Neural progenitor cell (in vitro differentiated cells): ENCODE measurements at regions not wholly inside any gene's neighbourhood (a gene's known extent, or its start where the extent isn't known, plus 50 kb on each side); places are given as distances from the start of the nearest gene placed in this dataset.

Source experiments
- CTCF ChIP-seq: fragments of 200-600 bp; sonication (generic); IDR thresholded peaks from 2 replicates; pipeline ENCODE4 v1.5.1; 2017; ENCODE audit warnings: antibody characterized with exemption, mild to moderate bottlenecking
- EZH2 ChIP-seq: fragments of 200-600 bp; sonication (generic); IDR thresholded peaks from 2 replicates; pipeline ENCODE4 v1.6.1; 2017; ENCODE audit warnings: antibody characterized with exemption, mild to moderate bottlenecking, moderate library complexity

DNA sequence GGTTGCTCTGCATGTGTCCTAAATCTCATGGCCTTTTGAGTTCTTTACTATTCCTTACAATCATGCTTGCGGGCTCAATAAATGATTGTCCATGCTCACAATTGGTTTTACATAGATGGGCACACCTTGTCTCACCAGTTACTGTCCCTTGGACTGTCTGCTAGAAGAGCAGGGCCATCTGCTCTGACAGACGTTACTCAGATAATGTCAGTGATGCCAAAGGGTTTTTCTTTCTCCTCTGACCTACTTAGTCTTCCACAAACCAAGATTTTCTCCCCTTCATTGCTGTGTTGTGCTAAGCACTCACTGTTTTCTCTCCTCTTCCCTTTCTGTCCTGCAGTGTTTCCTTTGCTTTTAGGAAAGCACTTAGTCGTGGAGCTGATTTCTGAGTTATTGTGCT lies 562.3 kb downstream of the KIF4B start:
- TF ChIP-seq CTCF (no peak), EZH2 (no peak)
